Prostate gland (tissue), 2 donors: ENCODE measurements at regions not wholly inside any gene's neighbourhood (a gene's known extent, or its start where the extent isn't known, plus 50 kb on each side); places are given as distances from the start of the nearest gene placed in this dataset.
A peak's percentile ranks its signal among the peaks of the same experiment; 100 is the strongest.
"Not testable (repeated sequence)": the region's sequence is repeated elsewhere in the genome, so short reads cannot be mapped to it uniquely, and the experiment has no call there.

Source experiments
- DNase-seq: peaks from one replicate; pipeline ENCODE4 v3.0.0-alpha.2; 2019; ENCODE audit warnings: low spot score
- H3K27ac ChIP-seq, 2 donors: fragments of 200-600 bp; sonication (generic); 2 replicates each; pipeline ENCODE4 v1.5.1; 2017 to 2019
- H3K27me3 ChIP-seq: fragments of 200-600 bp; sonication (generic); replicated peaks from 2 replicates; pipeline ENCODE4 v1.5.1; 2019; ENCODE audit not compliant: insufficient read depth
- H3K36me3 ChIP-seq, 2 donors: fragments of 200-600 bp; sonication (generic); 1 replicate in 1 of 2; 2 replicates in 1 of 2; pipeline versions ENCODE4 v1.5.1 to v1.8.1; 2017 to 2019
- H3K4me1 ChIP-seq: fragments of 200-600 bp; sonication (generic); replicated peaks from 2 replicates; pipeline ENCODE4 v1.5.1; 2019
- H3K4me3 ChIP-seq, 2 donors: fragments of 200-600 bp; sonication (generic); 2 replicates each; pipeline ENCODE4 v1.5.1; 2017 to 2019
- H3K9me3 ChIP-seq: fragments of 200-600 bp; sonication (generic); 2 replicates; pipeline ENCODE4 v1.5.1; 2017
- POLR2A ChIP-seq: fragments of 450-650 bp; IDR thresholded peaks from one replicate; pipeline ENCODE4 v1.6.1; 2016; ENCODE audit warnings: antibody characterized with exemption, mild to moderate bottlenecking
- POLR2AphosphoS5 ChIP-seq: sonication (generic); formaldehyde crosslinking; IDR thresholded peaks from one replicate; pipeline ENCODE4 v1.6.1; 2017; ENCODE audit warnings: antibody characterized with exemption
- WGBS: methylation state at CpG from one replicate; pipeline ENCODE4 v1.1.5; 2018; 5-methylcytosine and 5-hydroxymethylcytosine counted together
- intact Hi-C: fragments of 100-400 bp; cut with DNase I; formaldehyde crosslinking; loops from one replicate; pipeline ENCODE4 v1.14.2; 2022

DNA sequence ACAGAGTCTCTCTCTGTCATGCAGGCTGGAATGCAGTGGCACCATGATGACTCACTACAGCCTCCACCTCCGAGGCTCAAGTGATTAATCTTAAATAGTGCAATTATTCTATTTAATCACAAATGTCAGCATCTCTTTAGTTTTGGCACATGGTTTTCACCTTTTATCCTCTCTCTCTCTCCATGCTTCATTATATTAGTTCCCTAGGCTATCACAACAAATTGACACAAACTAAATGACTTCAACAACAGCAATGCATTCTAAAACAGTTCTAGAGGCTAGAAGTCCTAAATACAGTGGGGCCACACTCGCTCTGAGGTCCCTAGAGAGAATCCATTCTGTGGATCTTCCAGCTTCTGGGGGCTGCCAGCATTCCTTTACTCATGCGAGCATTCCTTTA, 178.2 kb upstream of the ZNG1F start:
- H3K4me1 ChIP-seq, intact Hi-C loops, H3K27ac ChIP-seq, H3K27me3 ChIP-seq, H3K36me3 ChIP-seq, H3K9me3 ChIP-seq, H3K4me3 ChIP-seq, DNase-seq: not testable (repeated sequence)
- WGBS: 63% methylated on average over 2 of the region's 3 CpGs

DNA sequence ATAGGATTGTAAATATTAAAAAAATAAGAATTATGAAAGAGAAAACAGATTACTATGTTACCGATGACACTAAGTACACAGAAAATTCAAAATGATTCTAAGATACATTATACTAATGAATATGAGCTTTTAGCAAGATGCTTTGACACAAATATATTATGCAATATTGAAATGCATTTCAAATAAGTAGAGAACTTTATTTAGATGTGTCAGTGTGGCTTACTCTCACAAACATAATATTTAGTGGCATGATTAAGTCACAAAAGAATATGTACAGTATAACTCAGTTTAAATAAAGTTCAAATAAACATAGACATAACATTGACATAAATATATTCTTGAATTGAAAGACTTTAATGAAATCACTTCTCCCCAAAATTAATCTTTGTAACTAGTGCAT, 172.7 kb upstream of the ZNG1F start:
- H3K36me3 ChIP-seq, intact Hi-C loops, H3K9me3 ChIP-seq, H3K27me3 ChIP-seq, H3K27ac ChIP-seq, DNase-seq, H3K4me1 ChIP-seq, H3K4me3 ChIP-seq: not testable (repeated sequence)
- WGBS: 77% methylated on average over 1 of the region's 1 CpG

DNA sequence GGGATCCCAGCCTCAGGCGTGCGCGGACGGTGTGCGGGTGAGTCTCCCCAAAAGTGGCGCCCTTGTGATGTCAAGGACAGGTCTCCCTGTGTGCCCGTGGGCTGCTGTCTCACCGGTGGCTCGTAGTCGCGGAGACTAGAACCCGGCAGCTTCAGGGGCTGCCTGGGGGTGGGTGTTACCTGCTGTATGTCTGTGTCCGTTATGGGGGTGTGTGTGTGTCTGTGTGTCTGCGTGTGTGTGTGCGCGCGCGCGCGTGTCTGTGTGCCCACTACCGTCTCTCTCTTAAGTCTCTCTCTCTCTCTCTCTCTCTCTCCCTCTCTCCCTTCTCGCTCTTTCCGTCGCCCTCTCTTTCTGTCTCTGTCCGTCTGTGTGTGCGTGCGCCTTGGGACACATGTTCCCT, 170.0 kb upstream of the ZNG1F start:
- WGBS: 0% methylated on average over 12 of the region's 27 CpGs
- peak; percentile 29 for DNase-seq
- not testable (repeated sequence) for H3K36me3 ChIP-seq

DNA sequence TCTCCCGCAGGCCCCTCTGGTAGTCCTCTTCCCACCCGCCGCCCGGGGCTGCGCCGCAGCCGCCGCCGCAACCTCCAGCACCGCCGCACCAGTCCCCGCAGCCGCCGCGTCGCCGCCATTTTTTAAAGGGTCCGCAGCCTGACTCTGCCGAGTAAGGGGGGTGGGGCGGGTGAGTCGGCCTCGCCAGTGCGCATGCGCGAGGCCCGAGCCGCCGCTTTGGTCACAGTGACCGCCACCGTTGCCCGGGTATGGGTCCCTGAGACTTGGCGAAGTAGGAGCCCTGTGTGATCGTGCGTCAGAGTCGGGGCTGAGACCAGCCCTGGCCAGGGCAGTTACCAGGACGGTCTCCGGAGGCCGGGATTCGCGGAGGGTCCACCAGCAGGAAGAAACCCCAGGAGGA, 169.6 kb upstream of the ZNG1F start:
- intact Hi-C loops, H3K27me3 ChIP-seq, H3K36me3 ChIP-seq, H3K4me1 ChIP-seq, H3K9me3 ChIP-seq: not testable (repeated sequence)
- Histone ChIP-seq H3K27ac (peak overlapping the region; percentile 80 to 81), H3K4me3 (peak overlapping the region; percentile 50 to 55)
- peak; percentile 81 for DNase-seq
- no CpG with 5 or more reads among the region's 40 CpGs for WGBS
- TF ChIP-seq POLR2A (peak; percentile 77), POLR2AphosphoS5 (peak; percentile 51)

More for the DNA sequence above, 170.0 kb upstream of the ZNG1F start:
- H3K4me1 ChIP-seq, H3K9me3 ChIP-seq, H3K27me3 ChIP-seq, intact Hi-C loops: not testable (repeated sequence)
- Histone ChIP-seq H3K27ac (peak overlapping the region; percentile 80 to 81), H3K4me3 (peak overlapping the region; percentile 50 to 55)

DNA sequence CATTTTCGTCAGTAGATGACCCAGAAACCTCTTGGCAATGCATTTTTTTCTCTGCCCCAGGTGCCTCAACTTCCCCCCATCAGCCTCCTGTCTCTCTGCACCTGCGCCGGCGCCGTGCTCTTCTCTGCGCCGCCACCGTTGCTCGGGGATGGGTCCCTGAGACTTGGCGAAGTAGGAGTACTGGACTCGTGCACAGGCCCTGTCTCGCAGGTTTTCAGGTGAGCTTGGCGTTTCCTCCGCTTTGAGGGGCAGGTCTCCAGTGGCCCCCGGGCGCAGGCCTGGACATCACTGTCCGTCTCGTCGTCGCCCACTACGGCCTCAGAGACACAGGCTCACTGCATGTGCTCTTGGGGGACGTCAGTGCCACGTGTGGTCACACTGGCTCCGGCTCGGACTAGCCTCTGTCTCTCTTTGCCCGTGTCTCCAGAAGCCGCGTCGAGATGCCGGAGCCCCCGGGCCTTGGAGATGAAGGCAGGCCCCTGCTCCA, 168.8 kb upstream of the ZNG1F start:
- intact Hi-C loops, H3K27me3 ChIP-seq, H3K36me3 ChIP-seq, DNase-seq, H3K9me3 ChIP-seq, H3K4me1 ChIP-seq: not testable (repeated sequence)
- 25% methylated on average over 31 of the region's 31 CpGs for WGBS
- Histone ChIP-seq H3K4me3 (peak overlapping the region; percentile 50 to 55), H3K27ac (peak overlapping the region; percentile 22 to 80)

DNA sequence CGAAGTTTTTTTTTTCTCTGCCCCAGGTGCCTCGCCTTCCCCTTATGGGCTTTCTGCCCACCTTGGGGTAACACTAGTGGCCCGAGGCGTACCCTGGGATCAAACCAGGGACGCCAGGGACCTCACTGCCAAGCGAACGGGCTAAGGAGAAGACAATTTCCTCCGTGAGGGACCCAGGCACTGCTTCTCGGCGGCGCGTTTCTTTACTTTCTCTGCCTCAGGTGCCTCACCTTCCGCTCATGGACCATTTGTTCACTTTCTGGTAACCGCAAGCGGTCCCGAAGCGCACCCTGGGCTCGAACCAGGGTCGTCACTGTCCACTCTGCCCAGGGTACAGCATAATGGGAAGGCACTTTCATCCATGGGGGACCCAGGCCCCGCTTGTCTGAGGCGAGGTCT, 168.2 kb upstream of the ZNG1F start:
- H3K4me1 ChIP-seq, H3K4me3 ChIP-seq, intact Hi-C loops, H3K9me3 ChIP-seq, H3K36me3 ChIP-seq, DNase-seq, H3K27me3 ChIP-seq, H3K27ac ChIP-seq: not testable (repeated sequence)
- WGBS: 90% methylated on average over 20 of the region's 21 CpGs

DNA sequence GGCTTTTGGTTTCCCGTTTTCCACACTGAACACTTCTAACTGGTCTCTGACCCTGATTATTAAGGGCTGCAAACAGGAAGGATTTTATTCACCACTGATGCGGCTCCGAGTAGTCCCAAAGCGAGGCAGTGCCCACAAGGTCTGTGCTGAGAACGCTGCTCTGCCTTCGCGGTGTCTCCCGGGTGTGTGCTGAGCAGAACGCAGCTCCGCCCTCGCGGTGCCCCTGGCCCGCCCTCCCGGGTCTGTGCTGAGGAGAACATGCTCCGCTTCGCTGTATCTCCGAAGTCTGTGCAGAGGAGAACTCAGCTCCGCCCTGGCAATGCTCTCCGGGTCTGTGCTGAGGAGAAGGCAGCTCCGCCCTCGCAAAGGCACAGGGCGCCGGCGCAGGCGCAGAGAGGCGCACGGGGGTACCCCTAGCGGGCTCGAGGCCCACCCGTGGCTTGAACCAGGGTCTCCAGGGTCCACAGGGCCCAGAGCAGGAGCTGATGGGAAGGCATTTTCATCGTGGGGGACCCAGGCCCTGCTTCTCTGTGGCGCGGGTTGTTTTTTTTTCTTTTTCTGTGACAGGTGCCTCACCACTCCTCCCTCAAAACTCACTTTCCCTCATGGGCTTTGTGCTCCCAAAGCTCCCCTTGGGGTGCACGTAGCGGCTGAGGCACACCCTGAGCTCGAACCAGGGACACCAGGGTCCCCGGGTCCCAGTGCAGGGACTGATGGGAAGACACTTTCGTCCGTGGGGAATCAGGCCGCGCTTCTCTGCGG, 167.7 kb upstream of the ZNG1F start:
- H3K4me1 ChIP-seq, H3K27me3 ChIP-seq, H3K36me3 ChIP-seq, H3K27ac ChIP-seq, intact Hi-C loops, H3K4me3 ChIP-seq, H3K9me3 ChIP-seq: not testable (repeated sequence)
- peak; percentile 84 for DNase-seq
- WGBS: 30% methylated on average over 4 of the region's 42 CpGs

DNA sequence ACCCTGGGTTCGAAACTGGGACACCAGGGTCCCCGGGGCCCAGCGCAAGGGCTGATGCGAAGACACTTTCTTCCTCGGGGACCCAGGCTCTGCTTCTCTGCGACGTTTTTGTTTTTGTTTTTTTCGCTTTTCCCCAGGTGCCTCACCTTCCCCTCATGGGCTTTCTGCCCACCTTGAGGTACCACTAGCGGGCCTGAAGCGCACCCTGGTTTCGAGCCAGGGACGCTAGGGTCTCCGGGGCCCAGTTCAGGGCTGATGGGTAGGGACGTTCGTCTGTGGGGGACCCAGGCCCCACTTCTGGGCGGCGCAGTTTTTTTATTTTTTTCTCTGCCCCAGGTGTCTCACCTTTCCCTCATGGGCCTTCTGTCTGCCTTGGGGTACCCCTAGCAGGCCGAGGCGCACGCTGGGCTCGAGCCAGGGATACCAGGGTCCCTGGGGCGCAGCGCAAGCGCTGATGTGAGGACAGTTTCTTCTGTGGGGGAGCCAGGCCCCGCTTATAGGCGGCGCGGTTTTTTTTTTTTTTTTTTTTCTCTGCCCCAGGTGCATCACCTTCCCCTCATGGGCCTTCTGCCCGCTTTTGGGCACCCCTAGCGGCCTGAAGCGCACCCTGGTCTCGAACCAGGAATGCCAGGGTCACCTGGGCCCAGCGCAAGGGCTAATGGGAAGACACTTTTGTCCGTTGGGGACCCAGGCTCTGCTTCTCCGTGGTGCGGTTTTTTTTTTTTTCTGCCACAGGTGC, 166.8 kb upstream of the ZNG1F start:
- H3K4me3 ChIP-seq: not testable (repeated sequence)

DNA sequence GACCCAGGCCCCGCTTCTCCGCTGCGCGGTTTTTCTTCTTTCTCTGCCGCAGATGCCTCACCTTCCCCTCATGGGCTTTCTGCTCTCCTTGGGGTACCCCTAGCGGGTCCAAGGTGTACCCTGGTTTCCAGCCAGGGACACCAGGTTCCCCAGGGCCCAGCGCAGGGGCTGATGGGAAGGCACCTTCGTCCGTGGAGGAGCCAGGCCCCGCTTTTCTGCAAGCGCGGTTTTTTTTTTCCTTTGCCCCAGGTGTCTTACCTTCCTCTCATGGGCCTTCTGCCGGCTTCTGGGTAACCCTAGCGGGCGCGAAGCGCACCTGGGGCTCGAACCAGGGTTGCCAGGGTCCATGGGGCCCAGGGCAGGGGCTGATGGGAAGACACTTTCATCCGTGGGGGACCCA, 165.9 kb upstream of the ZNG1F start:
- H3K4me3 ChIP-seq, H3K36me3 ChIP-seq, H3K4me1 ChIP-seq, H3K27ac ChIP-seq, DNase-seq, H3K27me3 ChIP-seq, intact Hi-C loops, H3K9me3 ChIP-seq: not testable (repeated sequence)
- no CpG with 5 or more reads among the region's 19 CpGs for WGBS

More for the DNA sequence above, 166.8 kb upstream of the ZNG1F start:
- H3K4me1 ChIP-seq, intact Hi-C loops, H3K36me3 ChIP-seq, H3K27ac ChIP-seq, H3K9me3 ChIP-seq, DNase-seq, H3K27me3 ChIP-seq: not testable (repeated sequence)
- WGBS: 60% methylated on average over 7 of the region's 36 CpGs

DNA sequence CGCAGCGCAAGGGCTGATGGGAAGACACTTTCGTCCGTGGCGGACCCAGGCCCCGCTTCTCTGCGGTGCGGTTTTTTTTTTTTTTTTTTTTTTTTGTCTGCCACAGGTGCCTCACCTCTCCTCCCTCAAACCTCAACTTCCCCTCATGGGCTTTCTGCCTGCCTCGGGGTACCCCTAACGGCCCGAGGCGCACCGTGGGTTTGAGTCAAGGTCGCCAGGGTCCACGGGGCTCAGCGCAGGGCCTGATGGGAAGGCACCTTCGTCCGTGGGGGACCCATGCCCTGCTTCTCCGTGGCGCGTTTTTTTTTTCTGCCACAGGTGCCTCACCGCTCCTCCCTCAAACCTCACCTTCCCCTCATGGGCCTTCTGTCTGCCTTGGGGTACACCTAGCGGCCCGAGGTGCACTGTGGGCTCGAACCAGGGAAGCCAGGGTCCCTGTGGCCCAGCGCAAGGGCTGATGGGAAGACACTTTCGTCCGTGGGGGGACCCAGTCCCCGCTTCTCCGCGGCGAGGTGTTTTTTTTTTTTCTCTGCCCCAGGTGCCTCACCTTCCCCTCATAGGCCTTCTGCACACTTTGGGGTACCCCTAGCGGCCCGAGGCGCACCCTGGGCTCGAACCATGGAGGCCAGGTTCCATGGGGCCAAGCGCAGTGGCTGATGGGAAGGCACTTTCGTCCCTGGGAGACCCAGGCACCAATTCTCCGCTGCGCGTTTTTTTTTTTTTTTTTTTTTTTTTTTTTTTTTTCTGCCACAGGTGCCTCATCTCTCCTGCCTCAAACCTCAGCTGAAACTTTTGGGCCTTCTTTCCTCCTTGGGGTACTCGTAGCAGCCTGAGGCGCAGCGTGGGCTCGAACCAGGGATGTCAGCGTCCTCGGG, 165.2 kb upstream of the ZNG1F start:
- intact Hi-C loops, H3K9me3 ChIP-seq, H3K4me3 ChIP-seq, H3K36me3 ChIP-seq, H3K27ac ChIP-seq, H3K27me3 ChIP-seq, DNase-seq, H3K4me1 ChIP-seq: not testable (repeated sequence)
- WGBS: 9% methylated on average over 30 of the region's 47 CpGs

DNA sequence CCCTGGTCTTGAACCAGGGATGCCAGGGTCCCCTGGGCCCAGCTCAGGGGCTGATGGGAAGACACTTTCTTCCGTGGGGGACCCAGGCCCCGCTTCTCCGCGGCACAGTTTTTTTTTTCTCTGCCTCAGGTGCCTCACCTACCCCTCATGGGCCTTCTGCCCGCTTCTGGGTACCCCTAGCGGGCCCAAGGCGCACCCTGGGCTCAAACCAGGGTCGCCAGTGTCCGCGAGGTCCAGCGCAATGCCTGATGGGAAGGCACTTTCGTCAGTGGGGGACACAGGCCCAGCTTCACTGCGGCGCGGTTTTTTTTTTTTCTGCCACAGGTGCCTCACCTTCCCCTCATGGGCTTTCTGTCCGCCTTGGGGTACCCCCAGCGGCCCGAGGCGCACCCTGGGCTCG, 163.9 kb upstream of the ZNG1F start:
- intact Hi-C loops, H3K27me3 ChIP-seq, H3K4me1 ChIP-seq, H3K4me3 ChIP-seq, H3K36me3 ChIP-seq, H3K27ac ChIP-seq, H3K9me3 ChIP-seq, DNase-seq: not testable (repeated sequence)
- 91% methylated on average over 15 of the region's 20 CpGs for WGBS

DNA sequence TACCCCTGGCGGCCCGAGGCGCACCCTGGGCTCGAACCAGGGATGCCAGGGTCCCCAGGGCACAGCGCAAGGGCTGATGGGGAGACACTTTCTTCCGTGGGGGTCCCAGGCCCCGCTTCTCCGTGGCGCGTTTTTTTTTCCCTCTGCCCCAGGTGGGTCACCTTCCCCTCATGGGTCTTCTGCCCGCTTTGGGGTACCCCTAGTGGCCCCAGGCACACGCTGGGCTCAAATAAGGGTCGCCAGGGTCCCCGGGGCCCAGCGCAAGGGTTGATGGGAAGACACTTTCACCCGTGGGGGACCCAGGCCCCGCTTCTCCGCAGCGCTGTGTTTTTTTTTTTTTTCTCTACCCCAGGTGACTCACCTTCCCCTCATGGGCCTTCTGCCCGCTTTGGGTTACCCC, 163.3 kb upstream of the ZNG1F start:
- H3K9me3 ChIP-seq, H3K27ac ChIP-seq, H3K4me3 ChIP-seq, H3K36me3 ChIP-seq, intact Hi-C loops, H3K4me1 ChIP-seq, DNase-seq, H3K27me3 ChIP-seq: not testable (repeated sequence)
- 87% methylated on average over 19 of the region's 20 CpGs for WGBS
